Hepatic stellate cell (primary cell): ENCODE measurements at regions not wholly inside any gene's neighbourhood (a gene's known extent, or its start where the extent isn't known, plus 50 kb on each side); places are given as distances from the start of the nearest gene placed in this dataset.
"Not testable (repeated sequence)": the region's sequence is repeated elsewhere in the genome, so short reads cannot be mapped to it uniquely, and the experiment has no call there.

Experiments
- DNase-seq: peaks from one replicate; pipeline ENCODE4 v3.0.0; 2011; ENCODE audit warnings: low spot score

- DNase-seq, result no peak
Measured at GRCh38 chr5:125045646-125046045, 299.2 kb upstream of the ZNF608 start.

DNA sequence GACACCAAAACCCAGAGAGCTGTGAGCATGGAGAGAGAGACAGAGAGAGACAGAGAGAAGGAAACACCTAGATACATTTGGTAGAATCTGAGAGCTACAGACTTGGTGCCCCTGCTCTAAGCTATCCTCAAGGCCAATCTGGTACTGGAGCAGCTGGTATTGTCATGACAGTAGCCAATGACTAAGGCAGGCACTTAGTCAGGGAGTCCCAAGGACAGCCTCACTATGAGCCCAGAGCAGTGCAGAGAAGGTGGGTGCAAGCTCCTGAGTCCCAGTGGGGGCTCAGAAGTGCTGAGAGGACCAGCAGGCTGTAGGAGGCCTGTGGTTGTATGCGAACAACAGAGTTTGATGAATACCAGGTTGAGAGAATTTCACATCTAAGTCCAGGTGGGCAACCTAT is 300.4 kb upstream of the ZNF608 start:
- DNase-seq, result no peak

GRCh38 chr5:125047871-125048270 is 301.4 kb upstream of the ZNF608 start:
- no peak for DNase-seq

GRCh38 chr5:125049721-125050702 is 303.6 kb upstream of the ZNF608 start:
- DNase-seq, result no peak

GRCh38 chr5:125050926-125051325 is 304.5 kb upstream of the ZNF608 start:
- DNase-seq, result no peak

DNA sequence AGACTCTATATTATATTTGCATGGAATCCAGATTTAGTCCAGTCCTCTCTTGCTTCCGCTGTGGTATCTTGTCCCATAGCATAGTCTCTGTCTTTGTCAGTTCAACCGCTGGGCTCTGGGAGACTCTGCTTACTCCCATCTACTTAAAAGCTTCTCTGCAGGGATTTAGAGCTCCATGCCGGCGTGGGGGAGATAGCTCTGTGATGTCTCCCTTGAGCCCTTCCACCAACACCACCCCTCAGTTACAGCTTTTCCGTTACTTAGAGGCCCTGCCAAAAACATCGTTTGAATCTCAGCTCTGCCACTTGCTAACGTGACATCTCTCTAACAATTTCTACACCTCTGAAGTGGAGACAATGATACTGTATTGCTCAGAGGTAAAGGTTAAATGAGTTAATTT is 306.1 kb upstream of the ZNF608 start:
- DNase-seq, result no peak

GRCh38 chr5:125053179-125053578 is 306.7 kb upstream of the ZNF608 start:
- no peak for DNase-seq

DNA sequence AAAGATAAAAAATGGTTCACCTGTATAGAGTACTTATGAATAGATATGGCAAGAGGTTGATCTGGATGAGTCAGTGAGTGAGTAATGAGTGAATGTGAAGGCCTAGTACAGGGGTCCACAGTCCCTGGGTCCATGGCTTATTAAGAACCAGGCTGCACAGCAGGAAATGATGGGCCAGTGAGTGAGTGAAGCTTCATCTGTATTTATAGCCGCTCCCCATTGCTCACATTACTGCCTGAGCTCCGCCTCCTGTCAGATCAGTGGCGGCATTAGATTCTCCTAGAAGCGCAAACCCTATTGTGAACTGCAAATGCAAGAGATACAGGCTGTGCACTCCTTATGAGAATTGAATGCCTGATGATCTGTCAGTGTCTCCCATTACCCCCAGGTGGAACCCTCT is 307.7 kb upstream of the ZNF608 start:
- DNase-seq, result no peak

GRCh38 chr5:125056671-125057485 is 310.4 kb upstream of the ZNF608 start:
- DNase-seq, result no peak

GRCh38 chr5:125057912-125058826 is 311.7 kb upstream of the ZNF608 start:
- no peak for DNase-seq

GRCh38 chr5:125059255-125060002 is 313.0 kb upstream of the ZNF608 start:
- DNase-seq, result no peak

- no peak for DNase-seq
Measured at GRCh38 chr5:125061726-125062125, 315.3 kb upstream of the ZNF608 start.

- no peak for DNase-seq
Measured at GRCh38 chr5:125064621-125065438, 318.4 kb upstream of the ZNF608 start.

DNA sequence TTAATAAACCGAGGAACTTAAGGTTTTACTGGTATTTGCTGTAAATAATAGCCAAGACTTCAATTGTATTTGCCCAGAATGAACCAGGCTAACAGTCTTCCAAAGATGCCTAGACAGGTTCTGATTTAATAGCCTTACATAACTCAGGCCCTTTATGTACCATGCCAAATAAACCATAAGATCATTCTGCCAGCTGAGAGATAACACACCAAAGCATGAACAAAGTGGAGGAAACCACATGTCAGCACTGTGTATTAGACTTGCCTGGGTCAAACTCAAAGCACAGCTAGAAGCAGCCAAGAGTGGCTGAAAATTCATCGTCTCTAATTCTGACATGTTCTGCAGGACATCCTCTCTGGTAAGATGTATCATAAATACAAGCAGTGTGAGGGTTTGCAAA is 319.3 kb upstream of the ZNF608 start:
- DNase-seq, result no peak

DNA sequence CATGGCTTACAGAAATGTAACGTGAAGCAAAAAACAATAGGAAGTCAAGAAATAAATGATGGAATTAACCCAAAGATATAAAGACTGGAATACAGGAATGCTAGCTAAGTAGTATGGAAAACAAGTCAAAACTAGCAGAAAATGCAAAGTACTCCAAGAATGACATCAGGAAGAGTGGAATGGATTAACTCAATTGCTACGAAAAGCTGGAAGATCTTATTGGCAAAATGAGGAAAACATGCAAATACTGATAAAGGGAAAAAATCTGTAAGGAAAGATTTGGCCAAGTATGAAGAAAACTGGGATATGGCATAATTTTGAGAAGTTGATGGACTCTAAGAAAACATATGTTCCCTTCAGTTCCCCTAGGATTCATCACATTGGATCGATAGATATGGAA is 324.5 kb upstream of the ZNF608 start:
- DNase-seq, result no peak

DNA sequence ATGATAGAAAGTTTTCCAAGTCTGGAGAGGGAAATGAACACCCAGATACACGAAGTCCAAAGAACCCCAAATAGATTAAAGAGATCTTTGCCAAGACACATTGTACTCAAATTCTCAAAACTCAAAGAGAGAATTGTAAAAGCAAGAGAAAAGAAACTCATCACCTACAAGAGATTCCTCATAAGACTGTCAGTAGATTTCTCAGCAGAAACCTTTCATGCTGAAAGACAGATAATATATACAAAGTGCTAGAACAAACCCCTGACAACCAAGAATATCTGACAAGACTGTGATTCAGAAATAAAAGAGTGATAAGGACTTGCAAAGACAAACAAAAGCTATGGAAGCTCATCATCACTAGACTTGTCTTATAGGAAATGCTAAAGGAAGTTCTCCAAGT is 326.7 kb upstream of the ZNF608 start:
- DNase-seq, result no peak

GRCh38 chr5:125075567-125075966 is 329.1 kb upstream of the ZNF608 start:
- no peak for DNase-seq

DNA sequence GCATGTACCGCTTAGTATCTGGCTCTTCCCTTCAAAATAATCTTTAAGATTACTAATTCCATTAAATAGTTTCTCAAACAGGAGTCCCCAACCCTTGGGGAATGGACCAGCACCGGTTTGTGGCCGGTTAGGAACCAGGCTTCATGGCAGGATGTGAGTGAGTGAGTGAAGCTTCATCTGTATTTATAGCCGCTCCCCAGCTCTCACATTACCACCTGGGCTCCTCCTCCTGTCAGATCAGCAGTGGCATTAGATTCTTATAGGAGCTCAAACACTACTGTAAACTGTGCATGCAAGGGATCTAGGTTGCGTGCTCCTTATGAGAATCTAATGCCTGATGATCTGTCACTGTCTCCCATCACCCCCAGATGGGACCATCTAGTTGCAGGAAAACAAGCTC is 332.6 kb upstream of the ZNF608 start:
- DNase-seq, result not testable (repeated sequence)

DNA sequence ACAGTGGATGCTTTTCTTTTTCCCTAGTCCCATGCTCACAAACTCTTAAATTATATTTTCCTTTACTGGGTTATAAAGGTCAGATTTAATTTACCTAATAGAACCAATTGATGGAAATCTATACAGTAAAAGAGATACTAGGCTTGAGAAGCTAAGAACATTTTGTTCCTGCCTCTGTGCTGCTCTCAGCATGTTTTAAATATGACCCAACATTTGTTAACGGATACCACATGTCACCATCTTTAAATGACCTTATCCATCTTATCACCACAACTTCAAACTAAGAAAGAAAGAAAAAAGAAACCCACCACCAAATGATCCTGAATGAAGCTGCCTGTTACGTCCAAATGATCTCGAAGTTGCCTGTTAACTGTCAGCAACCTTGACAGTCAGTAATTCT is 334.7 kb upstream of the ZNF608 start:
- DNase-seq, result no peak

GRCh38 chr5:125083981-125084380 is 337.5 kb upstream of the ZNF608 start:
- peak; percentile 43 for DNase-seq
